Endothelial cell (in vitro differentiated cells): ENCODE measurements at regions not wholly inside any gene's neighbourhood (a gene's known extent, or its start where the extent isn't known, plus 50 kb on each side); places are given as distances from the start of the nearest gene placed in this dataset.

Source experiments
- DNase-seq: peaks from one replicate; pipeline ENCODE4 v3.0.0; 2021; ENCODE audit warnings: low spot score
- H3K27ac Mint-ChIP-seq: one replicate; pipeline ENCODE4 v1.8.0; 2021; ENCODE audit warnings: mixed read lengths, inconsistent platforms; ENCODE audit not compliant: unreplicated experiment
- H3K27me3 Mint-ChIP-seq: one replicate; pipeline ENCODE4 v1.8.0; 2021; ENCODE audit warnings: mild to moderate bottlenecking, moderate library complexity, mixed read lengths, inconsistent platforms; ENCODE audit not compliant: unreplicated experiment
- H3K36me3 Mint-ChIP-seq: one replicate; pipeline ENCODE4 v1.8.0; 2021; ENCODE audit warnings: mild to moderate bottlenecking, low read depth, mixed read lengths, inconsistent platforms; ENCODE audit not compliant: unreplicated experiment
- H3K4me1 Mint-ChIP-seq: one replicate; pipeline ENCODE4 v1.8.0; 2021; ENCODE audit warnings: mild to moderate bottlenecking, mixed read lengths, inconsistent platforms; ENCODE audit not compliant: unreplicated experiment
- H3K4me3 Mint-ChIP-seq: one replicate; pipeline ENCODE4 v1.8.0; 2021; ENCODE audit warnings: mild to moderate bottlenecking, mixed read lengths, inconsistent platforms; ENCODE audit not compliant: unreplicated experiment
- H3K9me3 Mint-ChIP-seq: one replicate; pipeline ENCODE4 v1.8.0; 2021; ENCODE audit warnings: mixed read lengths, inconsistent platforms; ENCODE audit not compliant: unreplicated experiment
- CTCF ChIP-seq: fragments of 200-600 bp; sonication (generic); IDR thresholded peaks from one replicate; pipeline ENCODE4 v1.5.0; 2021; ENCODE audit warnings: antibody characterized with exemption; ENCODE audit not compliant: unreplicated experiment

GRCh38 chr1:221840511-221841243, 98.8 kb upstream of the DUSP10 start:
- Mint-ChIP-seq H3K4me1 (peaks cover 20% of the 10 kb centered on the region), H3K9me3 (no peaks in the 10 kb centered on the region), H3K27ac (no peak overlapping the region), H3K4me3 (no peak overlapping the region), H3K36me3 (no peaks in the 10 kb centered on the region), H3K27me3 (peaks cover 1% of the 10 kb centered on the region)
- no peak for TF ChIP-seq CTCF
- DNase-seq, result no peak

- DNase-seq, result no peak
- no peaks in the 10 kb centered on the region for H3K36me3 Mint-ChIP-seq
- peaks cover 20% of the 10 kb centered on the region for H3K4me1 Mint-ChIP-seq
- H3K27me3 Mint-ChIP-seq, result peaks cover 4% of the 10 kb centered on the region
- TF ChIP-seq CTCF, result no peak
- H3K27ac Mint-ChIP-seq, result no peak overlapping the region
- H3K4me3 Mint-ChIP-seq, result no peak overlapping the region
- H3K9me3 Mint-ChIP-seq, result no peaks in the 10 kb centered on the region
Measured at GRCh38 chr1:221839782-221840395, 98.0 kb upstream of the DUSP10 start.

GRCh38 chr1:221839321-221839720, 97.4 kb upstream of the DUSP10 start:
- H3K4me3 Mint-ChIP-seq, result no peak overlapping the region
- H3K27ac Mint-ChIP-seq, result peak overlapping the region; percentile 7
- H3K27me3 Mint-ChIP-seq, result peaks cover 4% of the 10 kb centered on the region
- peaks cover 20% of the 10 kb centered on the region for H3K4me1 Mint-ChIP-seq
- DNase-seq, result no peak
- TF ChIP-seq CTCF, result no peak
- H3K9me3 Mint-ChIP-seq, result no peaks in the 10 kb centered on the region
- H3K36me3 Mint-ChIP-seq, result no peaks in the 10 kb centered on the region

- TF ChIP-seq CTCF, result no peak
- Mint-ChIP-seq H3K9me3 (no peaks in the 10 kb centered on the region), H3K27ac (no peak overlapping the region), H3K4me3 (no peak overlapping the region), H3K4me1 (peaks cover 32% of the 10 kb centered on the region), H3K27me3 (peaks cover 4% of the 10 kb centered on the region), H3K36me3 (no peaks in the 10 kb centered on the region)
- DNase-seq, result no peak
Measured at GRCh38 chr1:221837896-221838295, 96.0 kb upstream of the DUSP10 start.
